ENCODE measurements at regions not wholly inside any gene's neighbourhood (a gene's known extent, or its start where the extent isn't known, plus 50 kb on each side); places are given as distances from the start of the nearest gene placed in this dataset.

GRCh38 chr5:2307631-2308030, 424.9 kb upstream of the IRX4 start:
- TF ChIP-seq CTCF (IDR thresholded peaks at IDR 0.05; ENCODE audit: borderline replicate concordance, extremely low read depth, low read length, poor library complexity, severe bottlenecking): no peak
- no peak for TF ChIP-seq EZH2 (IDR thresholded peaks at IDR 0.05; ENCODE audit: borderline replicate concordance, low read depth, low read length, severe bottlenecking)

All from DND-41 (cell line).